Stomach smooth muscle (tissue), 2 donors: ENCODE measurements at regions not wholly inside any gene's neighbourhood (a gene's known extent, or its start where the extent isn't known, plus 50 kb on each side); places are given as distances from the start of the nearest gene placed in this dataset.
"Not testable (repeated sequence)": the region's sequence is repeated elsewhere in the genome, so short reads cannot be mapped to it uniquely, and the experiment has no call there.

Experiments
- H3K27ac ChIP-seq: one replicate; pipeline ENCODE4 v1.7.0; 2013; ENCODE audit warnings: mild to moderate bottlenecking, low read length, inconsistent platforms
- H3K27me3 ChIP-seq, 2 donors: one replicate each; pipeline ENCODE4 v1.7.0; 2013; ENCODE audit warnings: low read length in 2 of 2; ENCODE audit not compliant: insufficient read depth in 2 of 2, control insufficient read depth in 1 of 2
- H3K36me3 ChIP-seq, 2 donors: one replicate each; pipeline ENCODE4 v1.7.0; 2013; ENCODE audit warnings: low read length in 2 of 2; ENCODE audit not compliant: control insufficient read depth in 2 of 2, insufficient read depth in 2 of 2
- H3K4me1 ChIP-seq: one replicate; pipeline ENCODE4 v1.7.0; 2013; ENCODE audit warnings: low read length; ENCODE audit not compliant: control insufficient read depth, insufficient read depth
- H3K4me3 ChIP-seq, 2 donors: one replicate each; pipeline ENCODE4 v1.7.0; 2013; ENCODE audit warnings: low read length in 2 of 2
- H3K9ac ChIP-seq, 2 donors: one replicate each; pipeline ENCODE4 v1.7.0; 2013; ENCODE audit warnings: low read length in 2 of 2, mild to moderate bottlenecking in 1 of 2
- H3K9me3 ChIP-seq, 2 donors: one replicate each; pipeline ENCODE4 v1.7.0; 2013; ENCODE audit warnings: low read length in 2 of 2; ENCODE audit not compliant: control insufficient read depth in 2 of 2
- donor health status: healthy.
- donor health status: Pancreatic carcinoma.

GRCh38 chr14:61602003-61602732 lies 93.1 kb upstream of the HIF1A start:
- Histone ChIP-seq H3K27ac (no peak overlapping the region), H3K4me1 (no peaks in the 10 kb centered on the region), H3K9ac (no peak overlapping the region), H3K36me3 (no peaks in the 10 kb centered on the region), H3K4me3 (no peak overlapping the region), H3K27me3 (no peaks in the 10 kb centered on the region), H3K9me3 (no peaks in the 10 kb centered on the region)

GRCh38 chr14:61602733-61603077 lies 92.6 kb upstream of the HIF1A start:
- H3K27ac ChIP-seq = no peak overlapping the region
- no peak overlapping the region for H3K9ac ChIP-seq
- H3K4me1 ChIP-seq = peaks cover 3% of the 10 kb centered on the region
- no peak overlapping the region for H3K4me3 ChIP-seq
- H3K9me3 ChIP-seq = no peaks in the 10 kb centered on the region
- no peaks in the 10 kb centered on the region for H3K27me3 ChIP-seq
- no peaks in the 10 kb centered on the region for H3K36me3 ChIP-seq

- Histone ChIP-seq H3K4me3 (no peak overlapping the region), H3K27ac (no peak overlapping the region), H3K4me1 (peaks cover 8% of the 10 kb centered on the region), H3K9me3 (no peaks in the 10 kb centered on the region), H3K9ac (no peak overlapping the region), H3K36me3 (no peaks in the 10 kb centered on the region), H3K27me3 (no peaks in the 10 kb centered on the region)
Observed at GRCh38 chr14:61603736-61604135, 91.6 kb upstream of the HIF1A start.

- Histone ChIP-seq H3K9me3 (no peaks in the 10 kb centered on the region), H3K4me3 (no peak overlapping the region), H3K36me3 (no peaks in the 10 kb centered on the region), H3K4me1 (peaks cover 16% of the 10 kb centered on the region), H3K9ac (no peak overlapping the region), H3K27ac (no peak overlapping the region), H3K27me3 (no peaks in the 10 kb centered on the region)
Observed at GRCh38 chr14:61607570-61608244, 87.6 kb upstream of the HIF1A start.

GRCh38 chr14:61608245-61609165 lies 86.8 kb upstream of the HIF1A start:
- Histone ChIP-seq H3K27me3 (no peaks in the 10 kb centered on the region), H3K4me3 (no peak overlapping the region), H3K36me3 (no peaks in the 10 kb centered on the region), H3K9me3 (no peaks in the 10 kb centered on the region), H3K9ac (no peak overlapping the region), H3K4me1 (peaks cover 16% of the 10 kb centered on the region), H3K27ac (peak overlapping the region; percentile 18)

- Histone ChIP-seq H3K4me1 (peaks cover 16% of the 10 kb centered on the region), H3K9ac (no peak overlapping the region), H3K27me3 (no peaks in the 10 kb centered on the region), H3K27ac (no peak overlapping the region), H3K9me3 (no peaks in the 10 kb centered on the region), H3K36me3 (no peaks in the 10 kb centered on the region), H3K4me3 (peak overlapping the region in 1 of 2 donors; percentile 22)
Observed at GRCh38 chr14:61609191-61609843, 86.0 kb upstream of the HIF1A start.

- H3K4me3 ChIP-seq = no peak overlapping the region
- no peaks in the 10 kb centered on the region for H3K27me3 ChIP-seq
- no peaks in the 10 kb centered on the region for H3K9me3 ChIP-seq
- no peak overlapping the region for H3K9ac ChIP-seq
- H3K36me3 ChIP-seq = no peaks in the 10 kb centered on the region
- peaks cover 16% of the 10 kb centered on the region for H3K4me1 ChIP-seq
- no peak overlapping the region for H3K27ac ChIP-seq
Observed at GRCh38 chr14:61609884-61610283, 85.4 kb upstream of the HIF1A start.

GRCh38 chr14:61610900-61611299 lies 84.4 kb upstream of the HIF1A start:
- no peaks in the 10 kb centered on the region for H3K36me3 ChIP-seq
- no peaks in the 10 kb centered on the region for H3K9me3 ChIP-seq
- no peak overlapping the region for H3K27ac ChIP-seq
- no peaks in the 10 kb centered on the region for H3K27me3 ChIP-seq
- no peak overlapping the region for H3K4me3 ChIP-seq
- no peak overlapping the region for H3K9ac ChIP-seq
- peaks cover 18% of the 10 kb centered on the region for H3K4me1 ChIP-seq

- no peak overlapping the region for H3K27ac ChIP-seq
- H3K9ac ChIP-seq = no peak overlapping the region
- no peaks in the 10 kb centered on the region for H3K36me3 ChIP-seq
- H3K27me3 ChIP-seq = no peaks in the 10 kb centered on the region
- H3K9me3 ChIP-seq = no peaks in the 10 kb centered on the region
- no peak overlapping the region for H3K4me3 ChIP-seq
- H3K4me1 ChIP-seq = peaks cover 18% of the 10 kb centered on the region
Observed at GRCh38 chr14:61611880-61612630, 83.3 kb upstream of the HIF1A start.

- H3K36me3 ChIP-seq, H3K27me3 ChIP-seq, H3K9me3 ChIP-seq, H3K27ac ChIP-seq, H3K9ac ChIP-seq, H3K4me3 ChIP-seq: not testable (repeated sequence)
- peaks cover 14% of the 10 kb centered on the region for H3K4me1 ChIP-seq
Observed at GRCh38 chr14:61613006-61613405, 82.3 kb upstream of the HIF1A start.
